ENCODE measurements at regions not wholly inside any gene's neighbourhood (a gene's known extent, or its start where the extent isn't known, plus 50 kb on each side); places are given as distances from the start of the nearest gene placed in this dataset.

DNA sequence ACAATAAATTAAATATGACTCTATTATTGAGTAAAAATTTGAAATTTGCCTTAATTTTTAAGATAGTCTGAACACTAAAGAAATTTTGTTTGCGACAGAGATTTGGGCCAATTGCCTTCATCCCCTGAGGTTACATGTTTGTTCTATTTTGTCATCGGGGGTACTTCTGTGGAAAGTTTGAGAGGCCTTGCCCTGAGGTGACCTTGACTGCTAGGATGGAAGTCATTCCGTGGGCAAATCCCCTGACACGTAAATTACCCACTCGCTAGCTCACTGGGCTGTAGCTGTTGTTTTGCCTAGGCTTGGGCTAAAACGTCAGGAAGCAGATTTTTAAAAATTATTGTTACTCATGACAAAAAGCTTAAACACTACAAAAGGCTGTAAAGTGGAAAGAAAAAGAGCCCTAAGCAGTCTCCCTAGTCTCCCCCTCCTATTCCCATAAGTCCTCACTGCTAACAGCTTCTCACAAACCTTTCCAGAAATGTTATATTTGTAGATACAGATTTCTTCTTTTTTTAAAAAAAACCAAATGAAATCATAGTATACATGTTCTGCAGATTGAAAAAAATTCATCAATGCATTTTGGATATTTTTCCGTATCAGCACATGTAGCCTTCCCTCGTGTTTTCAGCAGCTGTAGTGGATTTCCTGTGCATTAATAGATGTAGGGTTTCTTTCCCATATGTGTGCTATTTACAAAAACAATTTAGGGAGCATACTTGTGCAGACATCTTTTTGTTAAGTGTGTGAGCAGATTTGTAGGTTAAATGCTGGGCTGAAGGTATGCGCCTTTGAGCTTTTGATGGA lies 142.7 kb downstream of the MRPS6 start:
- no peaks in the 10 kb centered on the region for H3K36me3 ChIP-seq
- no peak for DNase-seq (ENCODE audit: low spot score)
- H3K4me3 ChIP-seq = no peak overlapping the region
- TF ChIP-seq, protein P1, sequence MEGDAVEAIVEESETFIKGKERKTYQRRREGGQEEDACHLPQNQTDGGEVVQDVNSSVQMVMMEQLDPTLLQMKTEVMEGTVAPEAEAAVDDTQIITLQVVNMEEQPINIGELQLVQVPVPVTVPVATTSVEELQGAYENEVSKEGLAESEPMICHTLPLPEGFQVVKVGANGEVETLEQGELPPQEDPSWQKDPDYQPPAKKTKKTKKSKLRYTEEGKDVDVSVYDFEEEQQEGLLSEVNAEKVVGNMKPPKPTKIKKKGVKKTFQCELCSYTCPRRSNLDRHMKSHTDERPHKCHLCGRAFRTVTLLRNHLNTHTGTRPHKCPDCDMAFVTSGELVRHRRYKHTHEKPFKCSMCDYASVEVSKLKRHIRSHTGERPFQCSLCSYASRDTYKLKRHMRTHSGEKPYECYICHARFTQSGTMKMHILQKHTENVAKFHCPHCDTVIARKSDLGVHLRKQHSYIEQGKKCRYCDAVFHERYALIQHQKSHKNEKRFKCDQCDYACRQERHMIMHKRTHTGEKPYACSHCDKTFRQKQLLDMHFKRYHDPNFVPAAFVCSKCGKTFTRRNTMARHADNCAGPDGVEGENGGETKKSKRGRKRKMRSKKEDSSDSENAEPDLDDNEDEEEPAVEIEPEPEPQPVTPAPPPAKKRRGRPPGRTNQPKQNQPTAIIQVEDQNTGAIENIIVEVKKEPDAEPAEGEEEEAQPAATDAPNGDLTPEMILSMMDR (IDR thresholded peaks at IDR 0.05) = no peak
- H3K4me1 ChIP-seq = peaks cover 0 to 16% of the 10 kb centered on the region in 2 donors
- H3K27ac ChIP-seq = peak overlapping the region in 1 of 2 donors; percentile 14
- H3K9me3 ChIP-seq = peaks cover 0 to 14% of the 10 kb centered on the region in 2 donors
- no peaks in the 10 kb centered on the region for H3K27me3 ChIP-seq

DNA sequence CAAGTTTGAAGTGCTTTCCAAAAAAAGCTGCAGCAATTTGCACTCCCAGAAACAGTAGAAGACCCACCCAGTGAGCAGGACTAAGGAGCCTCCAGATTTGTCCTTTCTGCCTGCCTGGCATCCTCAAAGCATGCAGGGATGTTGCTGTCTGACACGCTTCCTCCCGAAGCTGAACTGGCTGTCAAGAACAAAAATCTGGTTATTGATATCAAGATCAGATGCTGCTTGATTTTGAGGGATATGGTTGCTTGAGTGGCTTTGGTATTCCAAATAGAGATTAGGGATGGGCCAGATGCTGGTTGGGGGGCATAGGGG lies 143.3 kb downstream of the MRPS6 start:
- H3K9me3 ChIP-seq = peaks cover 0 to 14% of the 10 kb centered on the region in 2 donors
- H3K4me1 ChIP-seq = peaks cover 0 to 16% of the 10 kb centered on the region in 2 donors
- DNase-seq (ENCODE audit: low spot score) = no peak
- H3K4me3 ChIP-seq = no peak overlapping the region
- no peaks in the 10 kb centered on the region for H3K36me3 ChIP-seq
- no peak overlapping the region for H3K27ac ChIP-seq
- TF ChIP-seq, protein P1 (IDR thresholded peaks at IDR 0.05) = no peak
- no peaks in the 10 kb centered on the region for H3K27me3 ChIP-seq

DNA sequence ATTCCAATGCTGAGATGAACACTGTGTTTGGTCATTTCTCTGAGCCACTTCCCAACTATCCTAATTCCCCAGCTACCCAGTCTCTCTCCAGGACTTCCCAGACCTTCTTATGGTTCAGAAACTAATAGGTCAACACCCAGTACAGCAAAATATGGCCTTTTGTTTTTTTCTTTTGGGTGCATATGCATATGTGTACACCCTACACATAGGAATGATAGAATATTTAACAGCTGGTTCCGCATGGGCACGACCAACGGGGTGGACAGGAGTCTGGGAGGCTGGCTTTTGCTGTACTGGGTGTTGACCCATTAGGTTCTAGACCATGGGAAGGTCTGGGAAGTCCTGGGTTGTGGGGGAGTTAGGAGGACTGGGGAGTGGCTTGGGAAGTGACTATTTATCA lies 143.9 kb downstream of the MRPS6 start:
- Histone ChIP-seq H3K27ac (no peak overlapping the region), H3K27me3 (no peaks in the 10 kb centered on the region), H3K9me3 (peaks cover 0 to 14% of the 10 kb centered on the region in 2 donors), H3K4me1 (peaks cover 0 to 16% of the 10 kb centered on the region in 2 donors), H3K36me3 (no peaks in the 10 kb centered on the region), H3K4me3 (no peak overlapping the region)
- no peak for DNase-seq (ENCODE audit: low spot score)
- TF ChIP-seq, protein P1 (IDR thresholded peaks at IDR 0.05) = no peak

DNA sequence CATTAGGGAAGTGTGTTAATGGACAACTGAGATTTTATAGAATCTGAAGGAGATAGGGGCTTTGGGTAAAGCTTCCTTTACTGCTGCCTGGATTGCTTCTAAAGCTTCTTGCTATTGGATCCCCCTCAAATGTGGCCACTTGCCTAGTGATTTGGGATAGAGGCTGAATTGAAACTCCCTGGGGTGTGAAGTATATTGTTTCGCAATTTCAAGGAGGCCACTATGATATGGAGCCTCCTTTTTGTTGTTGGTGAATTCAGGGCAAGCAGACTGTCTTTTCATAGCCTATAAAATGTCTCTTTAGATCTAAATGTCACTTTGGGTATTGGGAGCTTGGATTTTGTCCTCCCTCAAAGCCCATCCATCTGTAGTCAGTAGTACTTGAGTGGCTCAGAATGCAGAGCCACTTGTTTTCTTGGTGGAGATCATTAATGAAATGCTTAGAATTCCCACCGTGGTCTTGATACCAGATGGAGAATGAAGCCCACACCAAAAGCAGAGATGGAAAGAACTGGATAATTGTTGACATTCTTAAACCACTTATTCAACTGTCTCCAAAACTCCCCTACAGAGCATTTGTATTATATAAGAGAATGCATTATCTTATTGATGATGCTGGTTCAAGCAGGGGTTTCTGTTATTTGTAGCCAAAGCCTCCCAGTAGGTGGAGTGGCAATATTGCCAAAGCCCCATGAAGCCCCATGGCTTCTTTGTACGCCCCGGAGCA lies 144.3 kb upstream of the KCNE2 start:
- peaks cover 0 to 16% of the 10 kb centered on the region in 2 donors for H3K4me1 ChIP-seq
- TF ChIP-seq, protein P1 (IDR thresholded peaks at IDR 0.05) = no peak
- peaks cover 0 to 5% of the 10 kb centered on the region in 2 donors for H3K9me3 ChIP-seq
- no peaks in the 10 kb centered on the region for H3K27me3 ChIP-seq
- no peaks in the 10 kb centered on the region for H3K36me3 ChIP-seq
- no peak overlapping the region for H3K27ac ChIP-seq
- no peak overlapping the region for H3K4me3 ChIP-seq
- no peak for DNase-seq (ENCODE audit: low spot score)

DNA sequence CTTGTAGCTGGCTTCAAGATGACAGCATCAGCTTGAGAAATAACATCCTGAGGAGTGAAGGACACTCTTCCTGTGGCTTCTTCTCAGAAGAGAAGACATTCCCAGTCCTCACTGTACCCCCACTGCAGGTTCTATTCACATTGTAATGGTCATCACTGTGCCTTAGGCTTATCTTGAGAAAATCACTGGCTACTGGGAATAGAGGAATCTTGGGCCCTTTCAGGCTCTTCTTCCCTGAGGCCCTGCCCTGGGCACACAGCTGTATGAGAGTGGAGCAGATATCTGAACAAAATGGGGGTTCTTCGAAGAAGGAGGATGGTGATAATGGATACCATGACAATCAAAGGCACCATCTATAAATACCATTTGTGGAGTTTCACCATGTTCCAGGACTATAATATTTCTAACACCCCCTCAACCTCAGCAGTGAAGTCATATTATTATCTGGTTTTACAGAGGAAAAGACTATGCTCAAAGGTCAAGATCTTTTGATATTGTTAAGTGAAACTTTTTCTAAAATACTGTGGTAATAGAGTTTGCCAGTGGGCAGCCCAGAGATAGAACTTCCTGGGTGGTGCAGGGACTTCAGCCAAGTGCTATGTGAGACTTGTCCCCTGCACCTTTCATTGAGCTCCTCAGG lies 143.1 kb upstream of the KCNE2 start:
- Histone ChIP-seq H3K4me3 (no peak overlapping the region), H3K36me3 (no peaks in the 10 kb centered on the region), H3K27ac (no peak overlapping the region), H3K4me1 (peaks cover 0 to 12% of the 10 kb centered on the region in 2 donors), H3K9me3 (no peaks in the 10 kb centered on the region), H3K27me3 (no peaks in the 10 kb centered on the region)
- DNase-seq (ENCODE audit: low spot score) = no peak
- TF ChIP-seq, protein P1 (IDR thresholded peaks at IDR 0.05) = no peak
